Activated CD4-positive, alpha-beta T cell treated with anti-CD3 and anti-CD28 coated beads for 24 hours (primary cell): ENCODE measurements at regions not wholly inside any gene's neighbourhood (a gene's known extent, or its start where the extent isn't known, plus 50 kb on each side); places are given as distances from the start of the nearest gene placed in this dataset.

ENCODE experiments used
- DNase-seq, 2 donors: peaks; one replicate each; pipeline ENCODE4 v3.0.0-alpha.2; 2020; ENCODE audit warnings: low read depth in 2 of 2

DNA sequence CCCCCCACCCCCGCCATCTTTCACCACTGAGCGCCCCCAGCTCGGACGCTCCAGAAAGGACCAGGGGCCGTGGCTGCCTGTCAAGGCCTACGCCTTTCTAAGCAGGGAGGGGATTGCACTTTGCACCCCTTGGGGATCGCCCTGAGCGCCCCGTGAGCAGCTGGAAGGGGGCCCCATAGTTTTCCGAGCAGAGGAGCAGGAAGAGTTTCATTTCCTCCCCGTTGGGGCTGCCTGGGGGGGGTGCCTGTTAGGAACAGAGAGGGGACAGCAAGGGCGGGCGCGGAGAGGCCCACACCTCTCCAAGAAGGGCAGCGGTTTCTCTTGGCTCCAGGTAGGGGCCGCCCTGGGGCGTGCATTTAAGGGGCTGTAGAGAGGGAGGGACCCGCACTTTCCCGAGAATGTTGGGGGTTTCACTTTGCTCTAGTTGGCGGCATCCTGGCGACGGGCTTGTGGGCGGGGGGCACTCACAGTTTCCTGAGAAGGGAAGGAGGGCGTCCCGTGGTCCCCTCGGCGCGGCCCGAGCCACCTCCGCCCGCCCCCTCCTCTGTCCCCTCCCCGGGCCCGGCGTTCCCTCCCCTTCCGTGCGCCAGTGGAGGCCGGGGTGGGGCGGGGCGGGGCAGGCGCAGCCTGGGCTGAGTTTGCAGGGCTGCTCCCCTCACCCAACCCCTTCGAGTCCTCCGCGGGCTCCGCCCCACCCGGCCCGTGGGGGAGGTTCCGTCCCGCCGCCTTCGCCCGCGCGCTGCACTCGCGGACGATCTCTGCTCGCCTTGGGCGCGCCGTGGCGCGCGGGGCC lies 82.3 kb upstream of the CD99 start:
- DNase-seq: peak; percentile 75 to 80

GRCh38 chrX:2607113-2607512 lies 84.0 kb upstream of the CD99 start:
- DNase-seq: no peak

DNA sequence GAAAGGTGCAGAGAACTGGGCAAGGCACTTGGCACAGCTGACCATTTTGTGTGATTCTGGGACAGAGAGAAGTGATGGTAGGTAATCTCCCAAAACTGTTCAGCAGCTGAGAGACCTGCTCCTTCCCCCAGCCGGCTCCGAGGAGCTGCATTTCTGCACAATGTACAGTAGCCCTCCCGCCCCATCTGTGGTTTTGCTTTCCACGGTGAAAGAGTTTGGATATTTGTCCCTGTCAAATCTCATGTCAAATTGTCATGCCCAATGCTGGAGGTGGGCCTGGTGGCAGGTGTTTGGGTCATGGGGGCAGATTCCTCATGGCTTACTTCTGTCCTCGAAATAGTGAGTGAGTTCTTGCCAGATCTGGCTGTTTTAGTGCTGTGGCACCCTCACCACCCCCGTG lies 90.5 kb upstream of the CD99 start:
- DNase-seq: no peak

GRCh38 chrX:2596555-2597255 lies 94.4 kb upstream of the CD99 start:
- no peak for DNase-seq

GRCh38 chrX:2596045-2596444 lies 95.0 kb upstream of the CD99 start:
- DNase-seq: no peak

DNA sequence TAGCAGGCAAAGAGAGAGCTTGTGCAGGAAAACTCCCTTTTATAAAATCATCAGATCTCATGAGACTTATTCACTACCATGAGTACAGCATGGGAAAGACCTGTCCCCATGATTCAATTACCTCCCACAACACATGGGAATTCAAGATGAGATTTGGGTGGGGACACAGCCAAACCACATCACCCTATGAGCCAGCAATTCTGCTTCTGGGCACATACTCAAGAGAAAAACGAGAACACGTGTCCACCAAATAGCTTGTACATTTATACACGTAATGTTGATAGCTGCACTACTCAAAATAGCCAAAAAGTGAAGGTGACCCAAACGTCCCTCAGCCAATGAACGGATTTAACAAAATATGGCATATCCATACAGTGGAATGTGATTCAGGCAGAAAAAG lies 94.5 kb upstream of the DHRSX start:
- no peak for DNase-seq

DNA sequence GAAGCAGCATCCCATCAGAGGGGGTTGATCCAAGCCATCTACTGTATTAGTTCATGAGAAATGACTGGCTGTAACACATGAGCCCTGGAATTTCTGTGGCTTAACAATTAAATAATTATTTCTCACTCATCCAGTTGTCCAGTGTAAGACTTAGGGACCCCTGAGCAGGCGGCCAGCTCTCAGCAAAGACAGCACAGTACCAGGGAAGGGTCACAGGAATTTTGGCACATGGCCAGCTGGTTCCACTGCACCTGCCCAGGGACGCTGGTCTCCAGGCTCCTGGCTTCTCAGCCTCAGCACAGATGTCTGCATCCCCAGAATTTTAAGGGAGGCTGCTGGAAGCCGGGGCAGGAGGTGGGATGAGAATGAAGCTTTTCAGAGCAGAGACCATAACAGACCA lies 93.7 kb upstream of the DHRSX start:
- no peak for DNase-seq

GRCh38 chrX:2592279-2592678 lies 91.5 kb upstream of the DHRSX start:
- no peak for DNase-seq

GRCh38 chrX:2589186-2590020 lies 88.6 kb upstream of the DHRSX start:
- DNase-seq: no peak

- DNase-seq: no peak
These were observed 87.3 kb upstream of the DHRSX start for GRCh38 chrX:2588049-2588448.

GRCh38 chrX:2587146-2587545 lies 86.4 kb upstream of the DHRSX start:
- DNase-seq: no peak

GRCh38 chrX:2585158-2585470 lies 84.3 kb upstream of the DHRSX start:
- no peak for DNase-seq

- DNase-seq: no peak
These were observed 83.7 kb upstream of the DHRSX start for GRCh38 chrX:2584251-2585157.

DNA sequence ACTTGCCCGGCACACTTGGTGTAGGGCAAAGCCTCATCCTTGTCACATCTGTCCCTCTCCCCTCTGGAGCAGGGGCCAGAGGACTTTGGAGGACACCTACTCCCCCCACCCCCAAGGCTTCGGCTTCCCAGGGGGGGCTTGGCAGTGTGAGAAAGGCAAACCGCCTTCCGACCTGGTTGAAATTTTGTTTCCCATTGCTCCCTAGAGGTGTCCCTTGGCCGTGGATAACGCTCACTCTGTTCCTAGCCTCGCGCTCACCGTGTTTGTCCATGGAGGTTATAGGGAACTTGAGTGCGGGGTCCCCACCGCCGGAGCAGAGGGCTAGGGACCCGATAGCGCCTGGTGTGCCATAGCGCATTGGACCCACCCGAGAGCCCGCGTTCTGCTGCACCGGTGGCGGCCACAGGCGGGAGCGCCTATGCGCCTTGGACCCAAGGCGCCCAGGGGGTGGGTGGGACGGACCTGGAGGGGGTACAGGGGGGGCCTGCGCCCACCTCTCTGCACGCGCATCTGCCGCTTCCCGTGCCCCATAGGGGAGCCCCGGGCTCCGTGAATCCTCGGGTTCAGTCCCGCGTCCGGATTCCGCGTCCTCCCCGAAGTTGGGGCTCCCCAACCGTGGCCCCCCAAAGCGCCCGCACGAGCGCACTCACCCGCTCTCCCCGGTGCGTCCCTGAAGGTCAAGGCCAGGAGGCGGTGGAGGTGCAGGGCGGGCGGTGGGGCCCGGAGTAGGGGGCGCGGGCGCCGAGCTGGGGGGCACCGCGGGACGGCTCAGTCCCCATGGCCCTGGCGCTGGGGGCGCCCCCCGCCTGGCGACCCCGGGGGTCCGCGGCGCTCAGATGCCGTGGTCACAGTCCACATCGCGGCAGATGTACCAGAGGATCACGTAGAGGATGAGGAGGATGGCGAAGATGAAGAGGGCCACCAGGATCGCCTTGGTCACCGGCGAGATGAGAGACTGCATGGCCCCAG lies 82.7 kb upstream of the DHRSX start:
- no peak for DNase-seq

- DNase-seq: no peak
These were observed 81.9 kb upstream of the DHRSX start for GRCh38 chrX:2582667-2583066.

DNA sequence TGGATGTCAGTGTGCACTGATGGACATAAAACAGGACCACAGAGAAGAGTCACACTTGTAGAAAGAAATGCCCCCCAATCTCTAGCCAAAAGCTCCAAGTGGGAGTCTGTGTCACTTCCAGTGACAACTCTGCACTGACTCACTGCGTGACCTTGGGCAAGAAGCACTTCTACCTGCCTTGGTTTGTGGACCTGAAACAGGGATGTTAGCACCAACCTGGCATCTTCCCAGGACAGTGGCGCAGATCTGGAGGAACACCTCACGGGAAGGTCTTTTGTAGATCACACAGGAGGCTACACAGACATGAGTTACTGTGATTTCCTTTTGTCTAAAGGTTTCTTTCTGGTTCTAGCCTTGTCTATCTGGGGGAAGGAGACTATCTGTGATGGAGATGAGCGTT lies 80.5 kb upstream of the DHRSX start:
- no peak for DNase-seq

DNA sequence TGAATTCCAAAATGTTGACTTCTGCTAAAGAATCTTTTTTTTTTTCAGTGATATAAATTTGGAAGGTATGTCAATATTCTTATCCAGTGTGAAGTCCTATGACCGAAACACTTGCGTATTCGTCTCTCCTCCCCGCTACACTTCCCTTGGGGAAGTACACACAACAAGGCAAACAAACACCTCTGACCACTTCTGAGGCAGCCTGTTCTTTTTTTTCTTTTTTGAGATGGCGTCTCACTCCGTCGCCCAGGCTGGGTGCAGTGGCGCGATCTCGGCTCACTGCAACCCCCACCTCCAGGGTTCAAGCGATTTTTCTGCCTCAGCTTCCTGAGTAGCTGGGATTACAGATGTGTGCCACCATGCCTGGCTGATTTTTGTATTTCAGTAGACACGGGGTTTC lies 78.1 kb upstream of the DHRSX start:
- no peak for DNase-seq

GRCh38 chrX:2577844-2578466 lies 77.2 kb upstream of the DHRSX start:
- DNase-seq: no peak

DNA sequence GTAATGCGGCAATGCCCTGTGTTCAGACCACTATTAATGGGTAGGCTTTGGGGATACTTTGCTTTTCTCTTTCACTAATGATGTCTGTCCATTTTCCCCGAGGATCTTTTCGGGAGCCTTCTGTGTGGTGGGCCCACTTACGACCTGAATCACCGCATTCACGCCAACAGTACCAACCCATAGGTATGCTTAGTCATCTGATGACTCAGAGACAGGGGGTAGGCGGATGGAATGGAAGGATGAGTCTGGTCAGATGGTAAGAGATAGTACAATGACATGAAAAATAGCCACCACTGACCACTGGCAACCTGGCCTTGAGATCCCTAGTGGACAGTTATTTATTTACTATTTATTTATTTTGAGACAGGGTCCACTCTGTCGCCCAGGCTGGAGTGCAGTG lies 76.0 kb upstream of the DHRSX start:
- no peak for DNase-seq

GRCh38 chrX:2574271-2574670 lies 73.5 kb upstream of the DHRSX start:
- DNase-seq: no peak
